Tibial nerve (tissue), 4 donors: ENCODE measurements at regions not wholly inside any gene's neighbourhood (a gene's known extent, or its start where the extent isn't known, plus 50 kb on each side); places are given as distances from the start of the nearest gene placed in this dataset.

Source experiments
- DNase-seq, 2 donors: peaks; one replicate each; pipeline ENCODE4 v3.0.0-alpha.2; 2019; ENCODE audit warnings: low spot score in 2 of 2
- H3K27ac ChIP-seq, 4 donors: fragments of 200-600 bp; sonication (generic) in 3 of 4; one replicate each; pipeline ENCODE4 v1.5.1; 2017 to 2019; ENCODE audit warnings: mild to moderate bottlenecking in 1 of 4
- H3K27me3 ChIP-seq, 2 donors: fragments of 200-600 bp; sonication (generic) in 1 of 2; one replicate each; pipeline versions ENCODE4 v1.5.1 to v1.6.0; 2017 to 2019
- H3K36me3 ChIP-seq, 3 donors: fragments of 200-600 bp; sonication (generic); one replicate each; pipeline ENCODE4 v1.5.1; 2018 to 2019
- H3K4me1 ChIP-seq, 4 donors: fragments of 200-600 bp; sonication (generic) in 3 of 4; one replicate each; pipeline ENCODE4 v1.5.1; 2017 to 2019
- H3K4me3 ChIP-seq, 4 donors: fragments of 200-600 bp; sonication (generic) in 3 of 4; one replicate each; pipeline ENCODE4 v1.5.1; 2017 to 2019; ENCODE audit warnings: mild to moderate bottlenecking in 1 of 4, moderate library complexity in 1 of 4
- H3K9me3 ChIP-seq, 4 donors: fragments of 200-600 bp; sonication (generic) in 3 of 4; one replicate each; pipeline ENCODE4 v1.5.1; 2017 to 2019
- EP300 ChIP-seq, 2 donors: sonication (generic); formaldehyde crosslinking; IDR thresholded peaks; one replicate each; pipeline ENCODE4 v1.6.1; 2017; ENCODE audit warnings: antibody characterized with exemption in 2 of 2, mild to moderate bottlenecking in 1 of 2
- POLR2A ChIP-seq, 2 donors: fragments of 450-650 bp; IDR thresholded peaks; one replicate each; pipeline ENCODE4 v1.6.1; 2017; ENCODE audit warnings: antibody characterized with exemption in 2 of 2, mild to moderate bottlenecking in 2 of 2, moderate library complexity in 2 of 2
- WGBS, 2 donors: methylation state at CpG; one replicate each; pipeline ENCODE4 v1.1.5; 2018; 5-methylcytosine and 5-hydroxymethylcytosine counted together
- TF ChIP-seq, protein P1 (sequence below), 5 experiments: fragments of 200-600 bp in 3 of 5; fragments of 450-650 bp in 2 of 5; sonication (generic) in 3 of 5; IDR thresholded peaks; one replicate each; pipeline ENCODE4 v1.5.1; 2016 to 2019; ENCODE audit warnings: antibody characterized with exemption in 5 of 5, mild to moderate bottlenecking in 3 of 5, moderate library complexity in 2 of 5

DNA sequence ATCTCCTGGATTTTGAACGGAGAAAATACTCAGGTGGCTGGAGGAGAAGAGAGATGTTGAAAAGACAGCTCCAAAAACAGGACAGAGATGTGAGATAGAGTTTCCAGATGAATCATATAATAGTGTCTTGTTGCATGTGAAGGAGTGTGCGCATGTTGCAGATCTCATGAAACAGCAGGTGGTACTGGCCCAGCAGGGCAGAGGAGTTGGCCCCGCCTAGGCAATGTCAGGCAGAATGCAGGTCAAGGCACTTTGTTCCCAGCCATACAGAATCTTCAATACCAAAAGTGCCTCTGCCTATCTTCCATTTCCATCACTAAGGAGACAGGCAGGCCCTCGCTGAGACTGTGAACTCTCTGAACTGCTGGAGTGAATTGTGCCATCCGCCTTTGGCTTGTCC lies 63.9 kb upstream of the FAT1 start:
- Histone ChIP-seq H3K27ac (no peak overlapping the region), H3K27me3 (no peaks in the 10 kb centered on the region), H3K4me1 (no peaks in the 10 kb centered on the region), H3K4me3 (no peak overlapping the region), H3K36me3 (no peaks in the 10 kb centered on the region), H3K9me3 (no peaks in the 10 kb centered on the region)
- whole genome bisulfite sequencing, 2 donors: 74 to 84% methylated on average over 5 of the region's 5 CpGs
- DNase-seq: no peak
- TF ChIP-seq, protein P1, sequence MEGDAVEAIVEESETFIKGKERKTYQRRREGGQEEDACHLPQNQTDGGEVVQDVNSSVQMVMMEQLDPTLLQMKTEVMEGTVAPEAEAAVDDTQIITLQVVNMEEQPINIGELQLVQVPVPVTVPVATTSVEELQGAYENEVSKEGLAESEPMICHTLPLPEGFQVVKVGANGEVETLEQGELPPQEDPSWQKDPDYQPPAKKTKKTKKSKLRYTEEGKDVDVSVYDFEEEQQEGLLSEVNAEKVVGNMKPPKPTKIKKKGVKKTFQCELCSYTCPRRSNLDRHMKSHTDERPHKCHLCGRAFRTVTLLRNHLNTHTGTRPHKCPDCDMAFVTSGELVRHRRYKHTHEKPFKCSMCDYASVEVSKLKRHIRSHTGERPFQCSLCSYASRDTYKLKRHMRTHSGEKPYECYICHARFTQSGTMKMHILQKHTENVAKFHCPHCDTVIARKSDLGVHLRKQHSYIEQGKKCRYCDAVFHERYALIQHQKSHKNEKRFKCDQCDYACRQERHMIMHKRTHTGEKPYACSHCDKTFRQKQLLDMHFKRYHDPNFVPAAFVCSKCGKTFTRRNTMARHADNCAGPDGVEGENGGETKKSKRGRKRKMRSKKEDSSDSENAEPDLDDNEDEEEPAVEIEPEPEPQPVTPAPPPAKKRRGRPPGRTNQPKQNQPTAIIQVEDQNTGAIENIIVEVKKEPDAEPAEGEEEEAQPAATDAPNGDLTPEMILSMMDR (IDR thresholded peaks at IDR 0.05): no peak
- no peak for TF ChIP-seq POLR2A (IDR thresholded peaks at IDR 0.05)
- no peak for TF ChIP-seq EP300 (IDR thresholded peaks at IDR 0.05)

DNA sequence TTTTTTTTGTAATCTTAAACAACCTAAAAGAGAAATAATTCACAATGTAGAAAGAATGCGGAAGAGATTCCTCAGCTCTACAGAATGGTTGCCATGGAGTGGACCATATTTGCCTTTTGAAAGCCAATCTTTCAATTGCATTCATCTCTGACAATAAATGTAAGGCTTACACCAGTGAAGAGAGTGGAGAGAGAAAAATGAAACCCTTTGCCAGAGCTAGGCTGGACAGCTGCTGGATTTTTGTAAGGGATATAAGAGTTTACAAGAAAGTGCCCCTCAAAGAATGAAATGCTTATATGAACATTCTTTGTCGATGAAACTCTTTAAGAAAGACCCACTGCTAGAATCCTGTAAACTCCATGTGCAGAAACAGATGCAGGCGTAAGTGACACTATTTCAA lies 66.0 kb upstream of the FAT1 start:
- WGBS, 2 donors: 54 to 59% methylated on average over 3 of the region's 3 CpGs
- no peaks in the 10 kb centered on the region for H3K36me3 ChIP-seq
- TF ChIP-seq EP300 (IDR thresholded peaks at IDR 0.05) (no peak), POLR2A (IDR thresholded peaks at IDR 0.05) (no peak)
- TF ChIP-seq, protein P1 (IDR thresholded peaks at IDR 0.05): no peak

DNA sequence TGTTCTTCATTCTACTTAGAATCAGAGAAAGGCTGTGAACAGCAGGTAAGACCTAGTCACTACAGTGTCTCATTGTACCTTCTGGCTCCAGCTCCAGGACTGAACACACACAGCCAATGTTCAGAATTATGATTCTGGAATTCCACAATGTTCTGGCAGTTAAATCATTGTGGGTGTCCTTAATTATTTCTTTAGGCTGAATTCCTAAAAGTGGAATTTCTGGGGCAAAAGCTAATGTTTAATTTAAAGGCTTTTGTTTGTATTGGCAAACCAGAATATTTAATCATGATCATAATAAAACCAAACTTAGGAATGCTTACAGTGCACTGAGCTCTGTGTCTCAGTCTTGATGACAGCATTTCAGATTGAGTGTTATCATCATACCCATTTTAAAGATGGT lies 67.0 kb upstream of the FAT1 start:
- Histone ChIP-seq H3K36me3 (no peaks in the 10 kb centered on the region), H3K4me1 (no peaks in the 10 kb centered on the region), H3K4me3 (no peak overlapping the region), H3K27ac (no peak overlapping the region), H3K27me3 (no peaks in the 10 kb centered on the region), H3K9me3 (no peaks in the 10 kb centered on the region)
- TF ChIP-seq EP300 (IDR thresholded peaks at IDR 0.05): no peak
- TF ChIP-seq POLR2A (IDR thresholded peaks at IDR 0.05): no peak
- TF ChIP-seq, protein P1 (IDR thresholded peaks at IDR 0.05): no peak
- DNase-seq: no peak

More for the DNA sequence above, 66.0 kb upstream of the FAT1 start:
- Histone ChIP-seq H3K4me3 (no peak overlapping the region), H3K27ac (no peak overlapping the region), H3K9me3 (no peaks in the 10 kb centered on the region), H3K27me3 (no peaks in the 10 kb centered on the region), H3K4me1 (no peaks in the 10 kb centered on the region)
- no peak for DNase-seq

DNA sequence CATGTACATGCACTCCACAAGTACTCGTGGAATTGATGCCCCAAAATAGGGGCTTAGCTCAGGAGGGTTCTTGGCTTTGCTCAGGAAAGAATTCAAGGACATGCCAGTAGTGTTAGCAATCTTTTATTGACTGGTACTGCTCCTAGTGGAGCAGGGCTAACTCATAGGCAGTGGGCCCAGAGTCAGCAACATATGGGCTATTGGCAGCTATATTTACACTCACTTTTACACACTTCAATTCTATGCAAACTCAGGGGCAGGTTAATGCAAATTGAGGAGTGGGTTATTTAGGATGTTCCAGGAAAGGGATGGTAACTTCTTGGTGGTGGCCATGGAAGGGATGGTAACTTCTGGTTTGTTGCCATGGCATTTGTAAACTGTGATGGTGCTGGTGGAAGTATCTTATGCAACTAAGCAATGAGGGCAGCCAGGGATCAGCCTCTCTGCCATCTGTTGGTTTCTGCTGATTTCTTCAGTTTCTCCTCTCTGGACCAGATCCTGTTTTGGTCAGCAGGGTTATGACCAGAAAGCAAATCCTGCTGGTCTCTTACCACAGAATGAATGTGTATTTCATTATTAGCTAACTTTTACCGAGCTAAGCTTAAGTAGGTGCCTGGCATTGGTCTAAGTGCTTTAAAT lies 69.2 kb upstream of the FAT1 start:
- no peak for DNase-seq
- peak in 1 of 2 donors; percentile 25 for TF ChIP-seq EP300 (IDR thresholded peaks at IDR 0.05)
- TF ChIP-seq, protein P1 (IDR thresholded peaks at IDR 0.05): no peak
- TF ChIP-seq POLR2A (IDR thresholded peaks at IDR 0.05): no peak
- 73 to 84% methylated on average over 2 of the region's 2 CpGs for WGBS, 2 donors
- Histone ChIP-seq H3K9me3 (no peaks in the 10 kb centered on the region), H3K4me3 (no peak overlapping the region), H3K4me1 (no peaks in the 10 kb centered on the region), H3K36me3 (no peaks in the 10 kb centered on the region), H3K27me3 (no peaks in the 10 kb centered on the region), H3K27ac (no peak overlapping the region)

DNA sequence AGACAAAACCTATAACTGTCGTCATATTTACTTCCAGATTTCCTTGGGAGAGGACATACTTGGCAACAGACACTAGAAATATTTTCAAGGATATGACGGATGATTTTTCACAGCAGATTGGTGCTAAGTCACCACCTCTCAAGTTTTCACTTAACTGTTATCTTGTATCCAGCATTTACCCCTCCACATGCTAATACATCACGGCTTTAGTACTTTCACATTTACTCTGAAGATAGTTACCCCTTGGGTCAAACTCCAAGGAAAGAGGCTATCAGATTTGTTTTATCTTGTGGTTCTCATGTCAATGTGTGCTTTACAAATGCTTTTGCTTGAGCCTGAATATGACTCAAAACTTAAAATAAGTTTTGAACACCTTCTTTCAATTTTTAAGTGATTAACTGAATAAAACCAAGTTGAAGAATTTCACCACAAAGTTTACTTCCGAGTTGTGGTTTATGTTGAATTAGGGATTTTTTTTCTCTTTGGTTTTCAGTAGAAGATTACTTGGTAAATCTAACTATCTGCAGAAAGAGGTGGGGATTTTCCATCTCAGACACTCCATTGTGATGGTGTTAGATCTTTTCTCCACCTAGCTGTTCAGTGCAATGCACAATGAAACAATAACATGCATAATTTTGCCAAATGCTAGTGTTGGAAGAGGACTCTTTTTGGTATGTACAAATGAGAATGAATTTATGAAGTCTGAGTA lies 75.4 kb upstream of the FAT1 start:
- no peaks in the 10 kb centered on the region for H3K36me3 ChIP-seq
- H3K27ac ChIP-seq: no peak overlapping the region
- 68 to 71% methylated on average over 4 of the region's 4 CpGs for WGBS, 2 donors
- no peak for DNase-seq
- TF ChIP-seq, protein P1 (IDR thresholded peaks at IDR 0.05): no peak
- TF ChIP-seq POLR2A (IDR thresholded peaks at IDR 0.05) (no peak), EP300 (IDR thresholded peaks at IDR 0.05) (no peak)
- H3K27me3 ChIP-seq: no peaks in the 10 kb centered on the region
- no peaks in the 10 kb centered on the region for H3K4me1 ChIP-seq
- no peak overlapping the region for H3K4me3 ChIP-seq
- H3K9me3 ChIP-seq: no peaks in the 10 kb centered on the region
